ENCODE measurements at regions not wholly inside any gene's neighbourhood (a gene's known extent, or its start where the extent isn't known, plus 50 kb on each side); places are given as distances from the start of the nearest gene placed in this dataset.
"Not testable (repeated sequence)": the region's sequence is repeated elsewhere in the genome, so short reads cannot be mapped to it uniquely, and the experiment has no call there.

DNA sequence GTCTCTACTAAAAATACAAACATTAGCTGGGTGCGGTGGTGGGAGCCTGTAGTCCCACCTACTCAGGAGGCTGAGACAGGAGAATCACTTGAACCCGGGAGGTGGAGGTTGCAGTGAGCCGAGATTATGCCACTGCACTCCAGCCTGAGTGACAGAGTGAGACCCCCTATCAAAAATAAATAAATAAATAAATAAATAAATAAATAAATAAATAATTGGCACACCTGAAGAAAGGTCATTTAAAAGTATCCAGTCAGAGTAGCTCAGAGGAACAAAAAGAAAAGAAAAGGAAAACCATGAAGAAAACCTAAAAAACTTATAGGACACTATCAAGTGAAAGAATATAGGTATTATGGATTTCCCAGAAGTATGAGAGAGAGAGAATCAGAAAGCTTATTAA is 330.1 kb upstream of the AR start:
- DNase-seq (ENCODE audit: low read depth, low spot score); H3K4me3 ChIP-seq (ENCODE audit: low read length): not testable (repeated sequence)

DNA sequence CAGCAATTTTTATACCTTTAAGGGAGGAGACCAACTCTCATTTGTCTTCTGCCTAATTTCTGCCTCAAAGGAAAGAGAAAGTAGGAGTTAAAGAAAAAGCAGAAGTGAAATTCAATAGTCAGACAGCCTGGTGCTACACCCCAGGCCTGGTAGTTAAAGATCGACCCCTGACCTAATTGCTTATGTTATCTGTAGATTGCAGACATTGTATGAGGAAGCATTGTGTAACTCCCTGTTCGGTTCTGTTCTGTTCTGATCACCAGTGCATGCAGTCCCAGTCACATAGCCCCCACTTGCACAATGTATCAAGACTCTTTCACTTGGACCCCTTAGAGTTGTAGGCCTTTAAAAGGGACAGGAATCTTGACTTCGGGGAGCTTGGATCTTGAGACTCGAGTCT is 335.9 kb upstream of the AR start:
- no peak for DNase-seq (ENCODE audit: low read depth, low spot score)

DNA sequence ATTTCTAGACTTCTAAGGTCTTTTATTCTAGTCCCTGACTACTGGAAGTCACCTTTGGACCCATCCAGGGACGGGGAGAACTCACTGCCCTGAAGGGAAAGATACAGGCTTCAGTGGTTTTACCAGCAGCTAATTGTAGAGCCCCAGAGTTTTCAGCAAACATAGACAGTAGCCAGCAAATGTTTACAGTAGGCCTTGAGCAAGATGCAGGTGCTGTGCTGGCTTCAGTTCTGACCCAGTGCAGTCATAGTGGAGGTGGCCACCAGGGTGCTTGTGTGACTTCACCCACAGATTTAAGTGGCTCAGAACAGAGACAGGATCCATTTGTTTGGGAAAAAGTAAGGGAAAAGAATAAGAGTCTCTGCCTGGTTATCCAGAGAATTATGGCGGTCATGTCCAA is 384.4 kb upstream of the AR start:
- no peak overlapping the region for H3K4me3 ChIP-seq (ENCODE audit: low read length)
- no peak for DNase-seq (ENCODE audit: low read depth, low spot score)

More for the DNA sequence above, 335.9 kb upstream of the AR start:
- H3K4me3 ChIP-seq (ENCODE audit: low read length) = no peak overlapping the region

DNA sequence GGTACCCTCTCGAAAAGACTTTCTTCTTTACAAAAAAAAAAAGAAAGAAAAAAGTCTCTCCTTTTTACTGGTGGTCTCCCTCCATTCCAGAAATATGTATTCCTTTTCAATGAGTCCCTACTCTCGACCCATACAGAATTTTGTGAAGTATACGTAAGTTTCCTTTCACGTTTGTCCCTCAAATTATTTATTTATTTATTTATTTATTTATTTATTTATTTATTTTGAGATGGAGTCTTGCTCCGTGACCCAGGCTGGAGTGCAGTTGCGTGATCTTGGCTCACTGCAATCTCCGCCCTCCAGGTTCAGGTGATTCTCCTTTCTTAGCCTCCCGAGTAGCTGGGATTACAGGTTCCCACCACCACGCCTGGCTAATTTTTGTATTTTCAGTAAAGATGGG is 429.2 kb upstream of the AR start:
- no peak overlapping the region for H3K4me3 ChIP-seq (ENCODE audit: low read length)
- no peak for DNase-seq (ENCODE audit: low read depth, low spot score)

DNA sequence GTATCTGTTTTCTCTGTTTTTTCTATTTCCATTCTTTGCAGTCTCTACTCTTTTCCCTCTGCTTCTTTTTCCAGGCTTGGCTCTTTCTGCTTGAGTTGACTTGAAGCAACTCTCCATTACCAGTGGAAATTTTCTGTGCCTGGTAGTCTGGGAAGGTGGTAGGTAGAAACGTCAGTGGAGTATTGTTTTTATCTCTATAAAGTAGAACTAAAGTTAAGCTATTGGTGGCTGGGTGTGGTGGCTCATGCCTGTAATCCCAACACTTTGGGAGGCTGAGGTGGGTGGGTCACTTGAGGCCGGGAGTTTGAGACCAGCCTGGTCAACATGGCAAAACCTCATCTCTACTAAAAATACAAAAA is 438.1 kb upstream of the AR start:
- no peak overlapping the region for H3K4me3 ChIP-seq (ENCODE audit: low read length)
- DNase-seq (ENCODE audit: low read depth, low spot score) = no peak

DNA sequence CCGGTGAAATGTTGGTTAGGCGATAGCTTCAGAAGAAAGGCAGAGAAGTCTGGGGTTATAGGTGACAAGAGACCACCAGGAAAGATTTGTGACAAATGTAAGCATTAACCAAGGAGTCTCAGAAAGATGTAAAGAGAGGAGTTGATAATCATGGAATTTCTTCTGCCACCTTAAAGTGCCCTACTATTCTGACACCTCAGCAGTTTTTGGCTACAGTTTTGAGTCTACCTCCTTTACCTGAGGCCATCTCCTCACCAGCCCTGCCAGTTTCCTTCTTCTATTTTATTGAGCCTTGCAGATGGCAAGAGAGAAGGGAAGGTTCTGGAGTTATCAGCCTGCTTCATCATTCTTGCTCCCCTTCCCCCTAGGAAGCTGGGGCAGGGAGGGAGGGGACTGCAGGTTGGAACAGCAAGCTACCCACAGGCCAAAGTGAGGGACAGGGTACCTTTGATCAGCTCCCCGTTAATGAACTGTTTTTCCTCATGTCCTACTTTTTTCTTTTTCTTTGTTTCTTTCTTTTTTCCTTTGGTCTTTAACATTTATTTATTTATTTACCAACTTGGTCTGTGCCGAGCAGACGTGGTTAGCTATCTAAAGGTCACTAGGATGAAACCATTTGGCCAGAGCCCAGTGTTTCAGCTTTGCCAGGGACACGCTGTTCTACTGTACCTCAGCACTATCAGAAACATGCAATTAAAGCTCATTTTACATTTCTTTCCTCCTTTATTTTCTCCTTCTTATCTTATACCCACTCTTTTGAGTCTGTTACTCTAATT is 438.7 kb upstream of the AR start:
- no peak for DNase-seq (ENCODE audit: low read depth, low spot score)
- H3K4me3 ChIP-seq (ENCODE audit: low read length) = no peak overlapping the region

DNA sequence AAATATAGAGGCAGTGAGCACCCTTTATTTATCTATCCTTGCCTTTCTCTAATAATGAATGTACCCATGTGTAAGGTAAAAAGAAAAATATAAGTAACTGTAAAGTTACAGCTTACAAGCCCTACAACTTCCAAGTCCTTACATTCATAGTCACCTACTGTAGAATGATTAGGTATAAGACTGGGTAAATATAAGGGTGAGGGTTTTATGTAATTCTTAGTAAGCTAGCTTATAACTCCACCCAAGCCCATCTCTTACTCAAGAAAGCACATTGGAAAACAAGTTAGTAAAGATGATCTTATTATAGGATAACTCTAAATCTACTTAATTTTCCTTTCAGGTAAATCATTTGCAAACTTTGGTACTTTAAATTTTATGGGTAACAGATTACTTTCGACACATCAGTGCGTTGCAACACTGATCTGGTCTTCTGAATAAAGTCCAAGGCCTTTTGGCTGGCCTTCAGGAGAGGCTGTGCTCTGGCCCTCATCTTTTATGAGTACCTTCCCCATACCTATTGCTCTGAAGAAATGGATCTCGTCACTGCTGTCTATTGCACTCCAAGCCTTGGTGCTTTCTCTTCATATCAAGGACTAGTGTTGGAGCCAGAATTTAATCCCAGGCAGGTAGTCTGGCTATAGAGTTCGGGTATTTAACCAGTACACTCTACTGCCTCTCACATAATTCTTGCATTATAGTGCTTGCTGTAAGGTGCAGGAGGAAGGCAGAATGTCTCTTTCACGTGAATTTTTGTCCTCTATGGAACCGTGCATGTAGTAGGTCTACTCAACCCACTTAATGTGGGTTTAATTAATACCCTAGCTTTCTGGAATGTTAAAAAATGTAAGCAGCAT is 443.6 kb upstream of the AR start:
- no peak overlapping the region for H3K4me3 ChIP-seq (ENCODE audit: low read length)
- no peak for DNase-seq (ENCODE audit: low read depth, low spot score)

DNA sequence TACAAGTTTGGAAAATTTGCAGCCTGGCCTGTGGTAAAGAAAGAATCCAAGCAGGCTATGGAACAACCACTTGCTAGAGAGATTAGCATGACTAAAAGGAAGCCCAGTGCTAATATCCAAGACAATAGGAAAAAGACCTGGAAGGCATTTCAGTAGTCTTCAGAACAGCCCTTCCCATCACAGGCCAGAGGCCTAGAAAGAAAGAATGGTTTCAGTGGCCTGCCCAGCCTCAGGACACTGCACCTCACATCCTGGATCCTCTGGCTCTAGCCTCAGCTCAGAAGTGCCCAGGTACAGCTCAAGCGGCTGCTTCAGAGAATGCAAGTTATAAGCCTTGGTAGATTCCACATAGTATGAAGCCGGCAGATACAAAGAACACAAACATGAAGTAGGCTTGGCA is 449.8 kb upstream of the AR start:
- no peak for DNase-seq (ENCODE audit: low read depth, low spot score)
- H3K4me3 ChIP-seq (ENCODE audit: low read length) = no peak overlapping the region

DNA sequence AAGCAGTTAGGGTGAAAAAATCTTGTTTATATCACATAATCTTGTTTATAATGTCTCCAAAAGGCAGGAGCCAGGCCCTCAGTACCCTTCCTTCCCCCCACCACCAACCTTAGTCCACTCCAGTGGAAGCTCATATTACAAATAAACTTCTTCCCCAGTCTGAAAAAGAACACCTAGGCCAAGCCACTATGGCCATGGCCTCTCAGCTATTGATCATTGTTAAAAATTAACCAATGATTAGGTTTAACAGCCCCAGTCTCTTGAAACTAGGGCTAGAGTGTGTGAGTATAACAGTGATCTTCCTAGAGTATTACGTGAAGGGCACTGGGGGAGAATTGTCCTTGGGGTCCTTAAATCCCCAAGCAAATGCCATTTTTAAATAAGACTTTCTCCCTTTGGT is 411.9 kb upstream of the EDA2R start:
- no peak for DNase-seq (ENCODE audit: low read depth, low spot score)
- H3K4me3 ChIP-seq (ENCODE audit: low read length) = no peak overlapping the region

DNA sequence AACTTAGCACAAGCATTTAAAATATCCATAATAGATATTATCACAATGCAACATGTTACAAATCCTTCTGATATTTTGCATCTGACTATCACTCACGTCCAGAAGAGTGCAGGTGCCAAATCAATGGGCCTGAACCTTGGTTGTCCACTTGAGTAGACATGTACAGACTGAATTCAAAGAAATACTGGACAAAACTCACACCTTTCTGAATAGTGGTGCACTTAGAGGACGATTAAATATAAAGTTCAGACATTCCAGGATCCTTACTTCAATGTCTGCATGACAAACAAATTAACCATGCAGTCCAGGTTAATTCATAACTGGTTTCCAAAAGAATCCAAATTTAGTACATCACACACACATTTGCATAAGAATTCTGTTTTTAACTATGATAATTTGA is 406.0 kb upstream of the EDA2R start:
- H3K4me3 ChIP-seq (ENCODE audit: low read length) = no peak overlapping the region
- DNase-seq (ENCODE audit: low read depth, low spot score) = no peak

DNA sequence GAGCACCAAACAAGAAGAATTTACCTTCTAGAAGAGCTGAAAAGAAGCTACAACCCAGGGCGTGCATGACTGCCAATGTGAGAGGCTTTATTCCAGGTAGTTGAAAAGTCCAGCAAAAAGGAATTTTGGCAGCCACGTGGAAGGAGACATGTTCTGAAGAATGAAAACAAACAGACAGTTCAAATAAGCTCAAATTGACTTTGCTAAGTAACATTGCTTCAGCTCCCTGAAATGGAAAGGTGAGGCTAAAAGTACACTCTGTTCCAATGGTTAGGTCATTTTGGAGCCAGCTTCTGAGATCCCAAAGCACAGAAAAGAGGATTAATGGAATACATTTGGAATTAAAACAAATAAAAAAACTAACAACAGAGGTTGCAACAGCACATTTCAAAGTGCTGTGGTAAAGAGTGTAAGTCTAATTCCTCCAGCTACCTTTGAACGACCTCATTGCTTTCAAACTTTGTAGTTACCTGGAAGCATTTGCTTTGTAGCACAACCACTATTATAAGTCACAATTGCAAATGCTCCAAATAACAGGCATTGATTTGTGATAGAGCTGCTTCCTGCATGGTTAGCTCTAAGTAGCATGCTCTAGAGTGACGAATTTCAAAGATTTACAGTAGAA is 405.3 kb upstream of the EDA2R start:
- H3K4me3 ChIP-seq (ENCODE audit: low read length) = no peak overlapping the region
- DNase-seq (ENCODE audit: low read depth, low spot score) = no peak

DNA sequence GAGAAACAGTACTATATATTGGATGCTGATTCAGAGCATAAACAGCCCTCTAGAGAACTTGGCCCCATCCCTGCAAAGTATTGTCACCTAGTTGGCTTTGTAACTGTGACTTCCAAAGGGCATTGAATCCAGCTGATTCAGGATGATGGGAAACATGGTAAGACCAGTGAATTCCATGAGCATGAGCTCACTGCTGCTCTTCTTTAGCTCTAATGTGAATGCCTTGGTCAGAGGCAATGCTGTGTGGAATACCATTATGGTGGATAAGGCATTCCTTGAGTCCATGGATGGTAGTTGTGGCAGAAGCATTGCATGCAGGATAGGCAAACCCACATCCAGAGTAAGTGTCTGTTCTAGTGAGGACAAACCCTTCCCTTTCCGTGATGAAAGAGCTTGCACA is 365.6 kb upstream of the EDA2R start:
- H3K4me3 ChIP-seq (ENCODE audit: low read length) = no peak overlapping the region
- no peak for DNase-seq (ENCODE audit: low read depth, low spot score)

DNA sequence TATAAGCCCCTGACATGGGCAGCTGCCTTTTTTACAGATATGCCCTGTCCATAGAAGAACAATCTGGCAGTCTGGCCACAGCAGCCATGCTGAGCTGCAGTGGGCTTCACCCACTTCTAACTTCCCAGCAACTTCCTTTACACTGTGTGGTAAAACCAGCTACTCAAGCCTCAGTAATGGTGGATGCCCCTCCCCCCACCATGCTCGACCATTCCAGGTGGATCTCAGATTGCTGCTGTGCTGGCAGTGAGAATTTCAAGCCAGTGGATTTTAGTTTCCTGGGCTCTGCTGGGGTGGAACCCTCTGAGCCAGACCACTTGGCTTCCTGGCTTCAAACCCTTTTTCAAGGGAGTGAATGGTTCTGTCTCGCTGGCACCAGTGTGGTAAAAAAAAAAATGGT is 355.9 kb upstream of the EDA2R start:
- DNase-seq (ENCODE audit: low read depth, low spot score) = no peak

DNA sequence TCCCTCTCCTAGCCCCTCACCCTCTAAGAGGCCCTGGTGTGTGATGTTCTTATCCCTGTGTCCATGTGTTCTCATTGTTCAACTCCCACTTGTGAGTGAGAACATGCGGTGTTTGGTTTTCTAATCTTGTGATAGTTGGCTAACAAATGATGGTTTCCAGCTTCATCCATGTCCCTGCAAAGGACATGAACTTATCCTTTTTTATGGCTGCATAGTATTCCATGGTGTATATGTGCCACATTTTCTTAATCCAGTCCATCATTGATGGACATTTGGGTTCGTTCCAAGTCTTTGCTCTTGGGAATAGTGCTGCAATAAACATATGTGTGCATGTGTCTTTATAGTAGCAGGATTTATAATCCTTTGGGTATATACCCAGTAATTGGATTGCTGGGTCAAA is 353.2 kb upstream of the EDA2R start:
- not testable (repeated sequence) for DNase-seq (ENCODE audit: low read depth, low spot score); H3K4me3 ChIP-seq (ENCODE audit: low read length)

More for the DNA sequence above, 355.9 kb upstream of the EDA2R start:
- H3K4me3 ChIP-seq (ENCODE audit: low read length) = no peak overlapping the region

DNA sequence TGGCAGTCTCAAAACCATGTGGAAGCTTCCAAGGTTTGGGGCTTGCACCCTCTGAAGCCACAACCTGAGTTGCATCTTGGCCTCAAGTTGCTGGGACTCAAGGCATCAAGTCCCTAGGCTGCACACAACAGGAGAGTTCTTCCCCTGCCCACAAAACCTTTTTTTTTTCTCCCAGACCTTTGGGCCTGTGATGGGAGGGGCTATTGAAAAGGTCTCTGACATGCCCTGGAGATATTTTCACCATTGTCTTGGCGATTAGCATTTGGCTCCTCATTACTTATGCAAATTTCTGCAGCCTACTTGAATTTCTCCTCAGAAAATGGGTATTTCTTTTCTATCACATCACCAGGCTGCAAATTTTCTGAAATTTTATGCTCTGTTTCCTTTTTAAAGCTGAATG is 349.5 kb upstream of the EDA2R start:
- H3K4me3 ChIP-seq (ENCODE audit: low read length) = no peak overlapping the region
- DNase-seq (ENCODE audit: low read depth, low spot score) = no peak

DNA sequence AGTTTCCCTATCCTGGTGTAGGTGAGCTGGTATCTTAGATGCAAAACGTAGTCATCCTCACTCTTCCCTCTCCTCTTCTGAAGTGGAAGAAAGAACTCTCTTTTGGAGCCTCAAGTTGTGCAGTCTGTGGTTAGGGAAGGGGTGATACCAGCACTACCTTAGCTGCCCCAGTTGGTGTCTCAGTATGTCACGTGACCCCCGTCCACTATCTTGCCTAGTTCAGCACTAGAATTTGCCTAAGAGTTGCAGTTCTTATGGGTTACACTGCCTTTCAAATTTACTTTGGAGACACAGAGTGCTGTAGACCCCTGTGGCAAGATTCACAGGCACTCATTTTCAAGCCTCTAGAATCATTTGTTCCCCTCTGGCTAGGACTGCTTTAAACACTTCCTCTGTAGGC is 322.8 kb upstream of the EDA2R start:
- no peak for DNase-seq (ENCODE audit: low read depth, low spot score)
- no peak overlapping the region for H3K4me3 ChIP-seq (ENCODE audit: low read length)

DNA sequence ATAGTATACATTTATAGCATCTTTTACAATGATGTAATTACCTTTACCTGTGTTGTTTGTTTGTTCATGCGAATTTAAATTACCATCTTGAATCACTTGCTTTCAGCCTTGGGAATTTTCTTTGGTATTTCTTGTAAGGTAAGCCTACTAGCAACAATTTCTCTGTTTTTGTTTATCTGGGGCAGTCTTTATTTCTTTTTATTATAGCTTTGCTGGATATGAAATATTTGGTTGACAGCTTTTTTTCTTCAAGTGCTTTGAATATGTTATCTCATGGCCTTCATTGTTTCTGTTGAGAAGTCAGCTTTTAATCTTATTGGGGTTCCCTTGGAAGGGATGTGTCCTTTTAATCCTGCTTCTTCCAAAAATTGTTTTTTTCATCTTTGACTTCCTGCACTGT is 292.8 kb upstream of the EDA2R start:
- no peak for DNase-seq (ENCODE audit: low read depth, low spot score)
- H3K4me3 ChIP-seq (ENCODE audit: low read length) = no peak overlapping the region

DNA sequence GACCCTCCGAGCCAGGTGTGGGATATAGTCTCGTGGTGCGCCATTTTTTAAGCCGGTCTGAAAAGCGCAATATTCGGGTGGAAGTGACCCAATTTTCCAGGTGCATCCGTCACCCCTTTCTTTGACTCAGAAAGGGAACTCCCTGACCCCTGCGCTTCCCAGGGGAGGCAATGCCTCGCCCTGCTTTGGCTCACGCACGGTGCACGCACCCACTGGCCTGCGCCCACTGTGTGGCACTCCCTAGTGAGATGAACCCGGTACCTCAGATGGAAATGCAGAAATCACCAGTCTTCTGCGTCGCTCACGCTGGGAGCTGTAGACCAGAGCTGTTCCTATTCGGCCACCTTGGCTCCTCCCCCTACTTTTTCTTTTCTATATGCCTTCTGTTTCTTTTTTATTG is 291.6 kb upstream of the EDA2R start:
- not testable (repeated sequence) for DNase-seq (ENCODE audit: low read depth, low spot score)

DNA sequence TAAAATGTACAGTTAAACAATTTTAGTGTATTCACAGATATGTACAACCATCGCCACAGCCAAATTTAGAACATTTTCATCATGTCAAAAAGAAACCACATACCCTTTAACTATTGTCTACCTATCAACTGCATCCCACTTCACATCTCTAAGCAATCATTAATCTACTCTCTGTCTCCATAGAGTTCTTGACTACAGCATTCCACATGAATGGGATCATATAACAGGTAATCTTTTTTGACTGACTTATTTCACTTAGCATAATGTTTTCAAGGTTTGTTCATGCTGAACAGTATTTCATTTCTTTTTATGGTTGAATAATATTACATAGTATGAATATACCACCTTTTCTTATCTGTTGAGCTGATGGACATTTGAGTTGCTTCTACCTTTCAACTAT is 281.4 kb upstream of the EDA2R start:
- no peak for DNase-seq (ENCODE audit: low read depth, low spot score)
- no peak overlapping the region for H3K4me3 ChIP-seq (ENCODE audit: low read length)

More for the DNA sequence above, 291.6 kb upstream of the EDA2R start:
- H3K4me3 ChIP-seq (ENCODE audit: low read length) = not testable (repeated sequence)

DNA sequence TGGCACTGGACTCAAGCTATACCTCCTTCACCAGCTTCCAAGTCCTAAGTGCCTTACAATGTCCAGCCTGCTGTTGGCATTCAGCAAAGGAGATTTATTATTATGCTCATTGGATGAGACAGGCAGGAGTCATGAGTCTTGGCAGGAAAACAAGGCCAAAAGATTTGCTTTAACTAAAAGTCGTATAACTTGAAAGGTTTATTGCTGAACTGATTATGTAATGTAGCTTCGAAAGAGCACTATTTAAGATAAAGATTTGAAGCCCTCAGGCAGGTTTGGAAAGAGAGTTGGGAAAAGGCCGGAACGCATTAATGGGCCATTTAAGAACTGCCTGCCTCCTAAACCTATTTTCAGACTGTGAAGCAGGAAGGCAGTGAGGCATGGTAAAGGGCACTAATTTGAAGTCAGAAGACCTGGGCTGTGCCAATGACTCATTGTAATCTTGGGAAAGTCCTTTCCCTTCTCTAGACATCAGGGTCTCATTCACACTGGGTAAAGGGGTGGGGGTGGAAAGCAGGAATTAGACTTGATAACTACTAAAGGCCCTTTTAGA is 280.5 kb upstream of the EDA2R start:
- no peak overlapping the region for H3K4me3 ChIP-seq (ENCODE audit: low read length)

More for the DNA sequence above, 280.5 kb upstream of the EDA2R start:
- DNase-seq (ENCODE audit: low read depth, low spot score) = no peak

Measured in Jurkat, Clone E6-1 (cell line).